Renal pelvis (tissue), 1 donor: ENCODE measurements at regions not wholly inside any gene's neighbourhood (a gene's known extent, or its start where the extent isn't known, plus 50 kb on each side); places are given as distances from the start of the nearest gene placed in this dataset.

Source experiments
- DNase-seq: peaks from one replicate; pipeline ENCODE4 v3.0.0-alpha.2; 2013

DNA sequence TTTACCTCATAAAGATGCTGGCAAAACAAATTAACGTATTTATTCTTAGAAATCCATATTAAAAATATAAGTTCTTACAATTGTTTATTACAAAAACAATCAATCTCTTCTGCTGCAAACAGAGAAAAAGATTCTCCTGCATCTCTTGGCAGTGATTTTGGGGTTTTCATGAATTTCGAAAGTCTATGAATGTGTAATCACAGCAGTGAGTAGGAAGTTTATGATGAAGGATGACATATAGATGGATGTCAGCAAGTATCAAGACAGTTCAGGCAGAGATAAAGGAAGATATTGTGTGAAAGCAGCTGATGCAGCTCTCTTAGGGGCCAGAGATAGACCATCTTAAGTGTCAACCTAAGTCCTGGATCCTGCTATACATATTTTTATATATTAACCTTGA is 196.9 kb upstream of the BANK1 start:
- DNase-seq, result no peak

DNA sequence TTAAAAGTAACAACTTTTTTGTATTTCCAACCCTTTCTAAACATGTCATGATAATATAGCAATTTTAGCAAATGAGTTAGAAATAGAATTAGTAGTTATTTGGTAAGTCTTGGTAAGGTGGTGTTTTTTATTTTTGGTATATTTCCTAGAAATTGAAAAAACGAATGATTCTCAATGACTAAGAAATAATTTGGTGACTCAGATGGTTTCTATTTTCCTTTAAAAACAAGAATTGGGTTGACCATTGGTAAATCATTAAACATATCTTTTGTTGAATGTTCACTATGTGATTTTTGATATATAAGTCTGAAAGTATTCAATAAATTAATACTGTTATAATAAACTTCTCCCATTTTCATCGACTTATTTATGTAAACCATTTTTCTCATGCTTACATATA is 206.2 kb upstream of the BANK1 start:
- no peak for DNase-seq

DNA sequence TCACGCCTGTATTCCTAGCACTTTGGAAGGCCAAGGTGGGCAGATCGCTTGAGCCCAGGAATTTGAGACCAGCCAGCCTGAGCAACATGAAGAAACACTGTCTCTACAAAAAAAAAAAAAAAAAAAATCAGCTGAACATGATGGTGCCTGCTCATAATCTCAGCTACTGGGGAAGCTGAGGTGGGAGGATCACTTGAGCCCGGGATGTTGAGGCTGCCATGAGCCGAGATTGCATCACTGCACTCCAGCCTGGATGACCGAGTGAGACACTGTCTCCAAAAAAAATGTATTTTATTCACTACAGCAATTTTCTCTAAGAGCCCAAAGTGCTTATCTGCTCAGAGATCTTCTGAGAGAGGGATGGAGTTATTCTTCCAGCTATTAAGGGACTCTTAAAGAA is 215.8 kb upstream of the PPP3CA start:
- DNase-seq, result no peak

DNA sequence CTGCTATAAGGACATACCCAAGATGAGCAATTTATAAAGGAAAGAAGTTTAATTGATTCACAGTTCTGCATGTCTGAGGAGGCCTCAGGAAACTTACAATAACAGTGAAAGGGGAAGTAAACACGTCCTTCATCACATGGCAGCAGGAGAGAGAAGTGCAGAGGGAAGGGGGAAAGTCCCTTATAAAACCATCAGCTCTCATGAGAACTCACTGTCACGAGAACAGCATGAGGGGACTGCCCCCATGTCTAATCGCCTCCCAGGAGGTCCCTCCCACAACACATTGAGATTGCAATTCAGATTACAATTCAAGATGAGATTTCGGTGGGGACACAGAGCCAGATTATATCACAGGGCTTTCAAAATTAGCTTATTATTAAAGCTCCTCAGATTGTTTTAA is 209.5 kb upstream of the PPP3CA start:
- no peak for DNase-seq

DNA sequence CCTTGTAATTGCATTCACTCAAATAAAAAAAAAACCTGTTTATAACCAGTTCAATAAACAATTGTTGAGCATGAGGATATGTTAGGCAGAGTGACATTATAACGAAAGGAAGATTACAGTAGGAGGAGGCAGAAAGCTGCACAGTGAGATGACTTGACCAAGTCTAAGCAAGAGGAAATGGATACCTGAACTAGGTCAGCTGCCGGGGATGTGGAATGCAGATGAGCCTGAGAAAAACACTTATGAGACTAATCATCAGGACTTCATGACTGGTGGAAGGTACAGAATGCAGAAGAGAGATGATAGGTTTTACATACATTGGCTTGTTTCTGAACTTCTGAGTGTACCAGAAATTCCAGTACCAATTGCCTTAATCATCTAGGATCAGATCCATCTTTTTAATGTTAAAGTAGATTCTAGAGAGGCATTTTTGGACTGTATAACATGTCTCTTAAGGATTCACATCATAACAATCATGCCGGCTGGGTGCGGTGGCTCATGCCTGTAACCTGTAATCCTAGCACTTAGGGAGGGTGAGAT is 208.1 kb upstream of the PPP3CA start:
- no peak for DNase-seq

DNA sequence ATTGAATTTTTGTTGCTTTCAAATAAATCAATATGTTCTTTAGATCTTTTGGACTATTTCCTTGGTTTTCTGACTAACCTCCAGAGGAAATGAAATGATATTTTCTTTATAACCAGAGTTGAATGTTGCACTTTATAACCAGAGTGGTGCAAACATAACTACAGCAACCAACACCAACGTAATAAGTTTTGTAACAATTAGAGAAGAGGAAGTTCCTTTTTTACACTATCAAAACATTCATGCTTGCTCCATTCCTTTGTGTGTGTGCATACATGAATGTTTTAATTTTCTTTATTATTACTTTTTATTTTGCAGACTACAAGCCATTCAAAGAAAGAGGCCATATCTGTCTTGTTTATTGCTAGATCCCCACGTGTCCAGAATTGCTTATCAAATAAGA is 193.0 kb upstream of the PPP3CA start:
- DNase-seq, result no peak

DNA sequence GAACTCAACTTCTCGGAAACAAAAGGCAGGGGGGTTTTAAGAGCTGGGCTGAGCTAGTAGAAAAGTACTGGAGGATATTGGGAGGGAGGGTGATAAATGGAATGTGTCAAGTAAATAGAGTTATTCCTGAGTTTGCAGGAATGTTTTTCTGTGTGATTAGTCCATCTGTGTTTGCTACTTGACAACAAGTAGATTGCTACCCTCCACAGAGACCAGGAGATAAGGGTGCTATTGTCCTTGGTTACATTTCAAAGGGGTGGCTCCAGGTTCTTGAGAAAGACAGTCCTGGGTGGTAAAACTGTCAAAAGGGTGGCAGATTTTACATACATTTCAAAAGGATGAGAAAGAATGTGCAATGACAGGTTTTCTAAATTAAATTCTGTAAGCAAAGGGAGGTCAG is 181.2 kb upstream of the PPP3CA start:
- no peak for DNase-seq

DNA sequence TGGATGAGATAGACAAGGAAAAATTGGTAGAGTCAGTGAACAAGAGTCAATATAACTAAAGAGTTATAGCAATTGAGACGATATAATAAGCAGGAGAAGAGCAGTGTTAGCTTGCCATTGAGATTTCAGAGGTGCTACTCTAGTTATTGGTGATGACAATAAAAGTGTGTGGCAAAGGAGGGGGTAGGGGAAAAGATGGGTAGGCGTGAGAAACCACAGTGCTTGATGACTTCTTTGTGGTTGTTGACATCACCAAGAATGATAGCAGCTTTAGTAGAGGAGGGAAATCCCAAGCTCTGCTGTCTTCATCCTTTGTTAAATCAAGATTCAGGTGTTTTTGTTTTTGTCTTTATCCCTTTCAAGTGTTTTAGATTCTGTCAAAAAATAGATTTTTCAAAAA is 179.9 kb upstream of the PPP3CA start:
- DNase-seq, result no peak

DNA sequence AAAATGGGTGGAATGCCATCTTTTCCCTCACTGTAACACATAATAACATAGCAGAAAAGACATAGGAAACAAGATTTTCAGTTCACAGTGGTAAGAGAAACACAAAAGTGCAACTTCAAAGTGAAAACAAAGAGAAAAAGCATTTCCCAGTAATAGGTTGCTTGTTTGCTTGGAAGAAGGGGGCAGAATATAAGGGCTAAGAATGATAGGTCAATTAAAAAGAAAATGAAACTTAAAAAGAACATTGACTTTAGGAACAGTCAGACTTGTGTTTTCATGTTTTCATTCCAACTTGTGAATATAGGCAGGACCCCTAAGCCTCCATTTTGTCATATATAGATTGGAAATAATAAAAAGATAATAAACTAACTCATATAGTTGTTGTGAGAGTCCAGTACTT is 168.2 kb upstream of the PPP3CA start:
- DNase-seq, result no peak

DNA sequence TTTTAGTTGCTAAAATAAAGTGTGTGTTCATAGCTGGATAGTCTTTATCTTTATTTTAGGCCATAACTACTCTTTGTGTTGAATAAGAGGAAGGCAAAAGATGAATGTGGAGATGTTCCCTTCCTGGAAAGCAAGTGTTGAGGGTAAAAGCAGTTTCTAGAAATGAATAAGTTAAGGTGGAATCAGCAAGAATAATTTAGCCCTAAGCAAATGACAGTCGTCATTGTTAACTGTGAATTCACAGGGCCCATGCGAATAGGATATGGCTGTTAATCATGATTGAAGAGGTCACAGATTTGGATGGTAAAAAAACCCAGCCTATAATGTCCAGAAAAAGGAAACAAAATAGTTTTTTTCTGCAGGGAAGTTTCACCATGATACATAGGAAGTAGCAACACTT is 167.8 kb upstream of the PPP3CA start:
- DNase-seq, result no peak

DNA sequence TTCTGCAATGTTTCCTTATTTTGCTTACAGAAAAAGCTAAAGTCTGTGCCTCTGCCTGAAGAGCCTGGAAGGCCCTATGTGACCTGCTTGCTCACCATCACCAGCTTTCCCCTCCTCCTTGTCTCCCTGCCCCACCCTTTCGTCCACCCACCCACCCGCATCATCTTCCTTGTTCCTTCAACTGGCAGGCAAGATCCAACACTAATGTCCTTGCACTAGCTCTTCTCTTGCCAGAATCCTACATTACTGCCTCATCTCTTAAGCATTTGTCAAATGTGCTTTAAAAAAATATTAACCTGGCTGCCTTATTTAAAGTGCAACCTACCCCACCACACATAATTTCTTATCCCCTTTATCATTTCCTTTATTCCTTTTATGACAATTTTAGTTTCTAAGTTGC is 165.1 kb upstream of the PPP3CA start:
- DNase-seq, result no peak

DNA sequence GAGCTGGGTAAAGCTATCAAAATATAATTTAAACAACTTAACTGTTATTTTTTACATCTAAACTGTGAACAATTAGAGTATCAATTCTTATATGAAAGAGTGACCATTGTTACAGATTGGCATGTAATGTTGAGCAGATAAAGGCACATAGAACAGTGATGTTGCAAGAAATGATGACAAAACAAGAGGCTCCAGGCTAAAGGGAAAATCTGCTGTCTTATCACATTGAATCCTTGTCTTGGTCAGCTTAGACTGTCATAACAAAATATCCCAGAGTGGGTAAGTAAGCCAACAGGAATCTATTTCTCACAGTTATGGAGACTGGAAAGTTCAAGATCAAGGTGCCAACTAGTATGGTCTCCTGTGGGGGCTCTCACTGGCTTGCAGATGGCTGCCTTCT is 154.1 kb upstream of the PPP3CA start:
- no peak for DNase-seq

DNA sequence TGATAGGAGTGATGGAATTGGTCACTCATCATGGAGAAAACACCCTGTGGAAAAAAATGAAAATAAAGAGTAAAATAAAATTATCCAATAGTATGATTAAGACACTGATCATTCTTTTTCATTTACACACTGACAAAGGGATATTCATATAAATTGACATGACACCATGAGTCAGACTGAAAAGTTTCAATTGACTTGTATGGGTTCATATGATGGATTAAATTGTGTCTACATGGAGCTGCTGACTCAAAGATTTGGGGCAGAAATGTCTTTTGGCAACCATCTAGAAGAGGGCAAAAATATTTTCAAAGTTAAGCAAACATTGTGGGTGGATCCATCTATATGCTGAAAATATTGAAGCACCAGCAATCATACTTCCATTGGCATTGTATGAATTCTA is 153.4 kb upstream of the PPP3CA start:
- DNase-seq, result no peak

DNA sequence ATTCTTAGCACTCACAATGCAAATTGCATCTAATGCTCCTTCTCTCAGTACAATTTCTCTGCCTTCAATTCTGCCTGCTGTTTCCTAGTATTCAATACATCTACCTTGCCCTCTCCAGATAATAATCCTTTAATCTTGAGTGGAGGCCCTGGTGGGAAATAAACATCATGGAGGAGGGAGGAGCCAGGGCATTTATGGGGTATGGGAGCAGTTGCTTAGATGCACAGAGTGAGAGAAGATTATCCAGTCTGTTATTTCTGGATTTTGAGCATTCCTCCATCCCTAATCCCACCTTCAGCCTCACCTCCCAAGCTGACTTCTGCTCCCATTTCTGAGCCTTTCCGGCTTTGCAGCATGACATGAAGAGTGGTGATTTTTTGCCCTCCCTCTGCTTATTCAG is 127.9 kb upstream of the PPP3CA start:
- DNase-seq, result no peak

DNA sequence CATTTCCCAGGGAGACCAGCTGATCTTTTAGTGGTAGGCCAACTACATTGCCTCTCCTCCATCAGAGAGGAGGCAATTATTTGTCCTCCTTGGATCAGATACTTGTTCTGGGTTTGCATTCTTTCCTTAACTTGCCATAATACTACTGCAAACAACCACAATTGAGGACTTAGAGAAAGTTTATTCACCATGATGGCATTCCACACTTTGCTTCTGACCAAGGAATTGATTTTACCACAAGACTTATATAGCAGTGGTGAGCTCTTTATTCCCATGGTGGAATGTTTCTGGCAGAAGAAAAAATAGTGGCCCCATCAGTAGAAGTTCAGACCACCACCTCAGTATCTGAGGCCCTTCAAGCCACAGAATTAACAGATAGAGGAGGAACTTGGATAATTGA is 123.9 kb upstream of the PPP3CA start:
- DNase-seq, result no peak

DNA sequence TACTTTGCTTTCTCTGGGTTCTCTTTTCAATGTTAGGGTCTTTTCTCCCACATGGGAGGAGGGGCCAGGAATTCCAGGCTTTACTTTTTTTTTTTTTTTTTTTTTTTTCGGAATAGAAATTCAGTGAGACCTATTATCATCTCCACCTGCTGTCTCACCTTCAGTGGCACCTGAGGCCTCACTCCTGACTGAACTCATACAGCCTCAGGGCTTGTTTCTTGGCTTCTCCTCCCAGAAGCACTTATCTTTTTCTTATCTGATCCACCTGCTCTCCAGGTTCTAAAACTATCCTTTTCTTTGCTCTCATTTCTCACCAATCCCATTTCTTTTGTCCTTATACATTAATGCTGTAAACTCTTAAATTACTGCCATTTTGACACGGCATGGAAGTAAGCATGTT is 117.3 kb upstream of the PPP3CA start:
- no peak for DNase-seq

DNA sequence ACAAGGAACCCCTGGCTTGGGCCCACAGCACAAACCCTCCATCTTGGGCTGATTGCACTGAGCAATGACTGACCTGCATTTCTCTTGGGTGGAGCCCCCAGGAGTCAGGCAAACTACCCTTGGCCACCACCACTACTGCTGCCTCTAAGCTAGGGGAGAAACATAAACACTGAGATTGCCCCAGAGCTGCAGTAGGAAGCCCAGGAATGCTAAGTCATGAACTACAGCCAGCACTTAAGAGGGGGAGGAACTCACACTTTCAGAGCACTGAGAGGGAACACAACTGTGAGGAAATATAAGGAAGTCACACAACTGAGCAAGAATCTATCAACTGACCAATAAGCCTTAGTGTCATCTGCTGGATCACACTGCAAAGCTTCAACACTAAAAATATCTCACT is 111.6 kb upstream of the PPP3CA start:
- DNase-seq, result no peak

DNA sequence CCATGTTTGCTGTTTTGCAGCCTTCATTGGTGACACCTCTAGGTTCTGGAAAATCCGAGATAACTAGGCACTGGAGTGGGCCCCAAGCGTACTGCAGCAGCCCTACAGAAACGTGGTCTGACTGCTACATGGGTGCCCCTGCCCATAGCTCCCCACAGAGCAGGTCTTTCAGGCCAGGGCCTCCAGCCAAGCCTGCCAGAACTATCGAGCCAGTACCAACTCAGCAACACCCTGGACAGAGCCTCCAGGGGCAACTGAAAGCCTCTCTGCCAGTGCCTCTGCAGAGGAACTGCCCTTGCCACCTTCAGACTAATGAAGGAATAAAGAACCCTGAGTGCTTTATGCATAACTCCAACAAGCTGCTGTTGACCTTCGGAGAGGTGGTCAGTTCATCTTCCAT is 111.1 kb upstream of the PPP3CA start:
- DNase-seq, result no peak

DNA sequence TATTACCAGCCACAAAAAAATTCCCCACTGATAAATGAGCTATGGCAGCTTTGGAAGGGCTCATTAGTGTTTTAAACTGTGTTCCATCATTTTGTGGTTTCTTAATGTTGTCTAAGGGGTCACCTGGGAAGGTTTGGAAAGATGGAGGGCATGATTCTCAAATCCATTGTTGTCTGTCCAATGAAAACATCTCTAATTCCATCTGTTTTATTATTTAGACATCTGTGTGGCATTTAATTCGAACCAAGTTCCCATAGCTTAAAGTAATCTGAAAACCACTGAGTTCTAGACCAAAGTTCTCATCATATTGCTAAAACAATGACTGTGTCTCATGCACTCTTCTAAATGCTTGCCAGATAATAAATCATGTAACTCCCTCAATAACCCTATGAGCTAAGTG is 103.8 kb upstream of the PPP3CA start:
- no peak for DNase-seq

DNA sequence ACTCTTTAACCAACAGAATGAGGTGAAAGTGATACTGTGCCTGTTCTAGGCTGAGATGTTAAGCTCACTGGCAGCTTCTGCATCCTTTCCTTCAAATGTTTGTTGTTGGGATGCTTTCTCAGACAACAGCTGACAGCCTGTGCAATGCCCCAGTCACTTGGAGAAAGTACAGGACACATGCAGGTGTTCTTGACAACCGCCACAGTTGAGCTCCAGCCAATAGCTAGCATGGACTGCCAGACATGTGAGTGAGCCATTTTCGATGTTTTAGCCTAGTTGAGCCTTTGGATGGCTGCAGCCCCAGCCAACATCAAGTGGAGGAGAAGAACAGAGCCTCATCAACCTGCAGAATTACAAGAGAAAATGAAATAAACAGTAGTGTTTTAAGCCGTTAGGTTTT is 94.1 kb upstream of the PPP3CA start:
- no peak for DNase-seq

DNA sequence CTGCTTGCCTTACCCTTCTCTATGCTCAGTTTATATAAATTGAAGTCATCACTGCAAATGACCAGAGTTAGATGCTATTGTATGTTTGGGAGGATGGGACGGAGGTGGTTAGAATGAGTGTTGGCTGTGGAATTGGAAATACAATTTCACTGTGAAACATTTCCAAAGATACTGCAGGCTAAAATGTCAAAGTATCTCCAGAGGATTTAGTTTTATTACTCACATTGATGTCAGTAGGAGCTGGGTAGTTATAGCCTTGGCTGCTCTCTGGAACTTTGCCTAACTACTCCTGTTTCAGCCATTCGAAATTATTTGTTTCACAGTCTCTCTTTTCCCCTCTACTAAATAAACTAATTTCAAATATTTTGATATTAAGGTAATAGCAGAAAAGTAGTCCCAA is 92.6 kb upstream of the PPP3CA start:
- DNase-seq, result no peak

DNA sequence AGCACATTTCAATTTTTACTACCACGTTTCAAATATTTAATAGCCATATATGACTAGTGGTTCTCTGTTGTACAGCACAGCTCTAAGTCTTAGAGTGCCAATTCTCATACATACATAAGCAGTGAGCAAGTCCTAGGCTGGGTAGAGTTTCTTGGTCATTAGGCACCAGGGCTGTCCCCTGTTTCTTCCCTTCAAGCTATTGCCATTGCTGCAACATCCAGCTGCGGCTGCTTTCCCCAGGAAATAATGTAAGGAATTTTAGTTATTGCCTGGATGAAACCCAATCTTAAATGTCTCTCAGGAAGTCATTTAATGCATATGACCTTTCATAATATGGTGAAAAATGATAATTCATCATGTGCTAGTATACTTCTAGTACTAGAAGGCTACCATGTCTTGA is 74.1 kb upstream of the PPP3CA start:
- DNase-seq, result no peak

DNA sequence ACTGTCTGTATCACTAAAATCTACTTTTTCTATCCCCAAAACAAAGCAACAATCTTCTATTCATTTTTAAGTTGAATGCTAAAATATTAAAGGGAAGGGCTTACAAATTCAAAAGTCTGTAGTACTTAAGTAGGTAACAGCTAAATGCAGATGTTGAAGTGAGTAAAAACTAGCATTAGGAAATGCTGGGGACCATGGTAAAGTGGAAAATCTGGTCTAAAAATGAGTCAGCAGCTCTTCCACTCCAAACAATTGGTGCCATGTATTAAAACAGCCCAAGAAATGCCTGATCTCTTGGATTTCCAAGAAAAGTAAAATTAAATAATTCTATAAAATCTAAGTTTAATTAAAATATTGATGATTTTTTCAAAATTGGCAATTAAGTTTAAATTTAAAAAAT is 73.3 kb upstream of the PPP3CA start:
- DNase-seq, result no peak

DNA sequence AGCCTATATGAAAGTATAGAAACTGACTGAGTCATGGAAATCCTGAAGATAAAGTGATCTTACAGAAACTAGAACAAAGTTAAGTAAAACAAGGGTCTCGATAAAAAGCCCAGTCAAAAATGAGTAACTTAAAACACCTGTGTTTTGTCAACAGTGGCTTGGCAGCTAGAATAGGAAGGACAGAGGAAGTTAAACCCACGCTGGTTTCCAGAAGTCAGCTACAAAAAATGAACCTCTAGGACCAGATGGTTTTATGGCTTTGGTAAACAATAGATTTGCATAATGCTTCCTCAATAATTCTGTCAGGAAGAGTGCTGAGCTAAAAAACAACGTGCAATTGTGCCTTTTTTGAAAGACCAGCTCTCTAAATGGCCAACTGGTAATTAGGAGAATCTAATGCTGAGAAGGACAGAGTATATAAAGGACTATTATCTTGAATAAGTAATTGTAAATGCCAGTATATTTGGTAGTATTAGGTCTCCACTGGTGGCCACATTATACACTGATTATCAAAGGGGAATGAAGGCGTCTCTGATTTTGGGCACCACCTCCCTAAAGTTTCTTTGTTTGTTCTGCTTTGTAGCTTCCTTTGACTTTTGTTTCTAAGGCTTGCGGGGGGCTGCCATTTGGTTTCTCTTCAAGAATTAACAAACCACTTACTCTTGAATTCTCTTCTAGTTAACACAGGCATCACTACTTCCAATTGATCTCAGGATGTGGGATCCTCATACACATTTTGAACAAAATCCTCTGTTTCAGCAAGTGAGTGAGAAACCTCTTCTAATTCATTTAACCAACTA is 72.2 kb upstream of the PPP3CA start:
- peak; percentile 54 for DNase-seq
